K562 (cell line): ENCODE measurements at regions not wholly inside any gene's neighbourhood (a gene's known extent, or its start where the extent isn't known, plus 50 kb on each side); places are given as distances from the start of the nearest gene placed in this dataset.
A peak's percentile ranks its signal among the peaks of the same experiment; 100 is the strongest.

ENCODE experiments used
- BCOR ChIP-seq: fragments of 450-650 bp; IDR thresholded peaks from 2 replicates; pipeline ENCODE4 v1.6.1; 2016
- CBX1 ChIP-seq: sonication (generic); IDR thresholded peaks from 2 replicates; pipeline ENCODE4 v1.6.1; 2016; ENCODE audit warnings: antibody characterized with exemption, low read depth, mild to moderate bottlenecking
- CHD2 ChIP-seq: IDR thresholded peaks from 2 replicates; pipeline ENCODE4 v1.6.1; 2011; ENCODE audit warnings: low read depth, low read length
- DNMT1 ChIP-seq: fragments of 450-650 bp; IDR thresholded peaks from 2 replicates; pipeline ENCODE4 v1.6.1; 2016; ENCODE audit warnings: antibody characterized with exemption, mild to moderate bottlenecking
- DPF2 ChIP-seq: fragments of 450-650 bp; IDR thresholded peaks from 2 replicates; pipeline ENCODE4 v1.6.1; 2016
- EP300 ChIP-seq: IDR thresholded peaks from 2 replicates; pipeline ENCODE4 v1.6.1; 2012; ENCODE audit warnings: low read length, improper control_type of control experiment
- KDM1A ChIP-seq, 2 experiments: fragments of 450-650 bp; IDR thresholded peaks; 2 replicates each; pipeline ENCODE4 v1.6.1; 2016; ENCODE audit warnings: mild to moderate bottlenecking in 2 of 2
- KDM4B ChIP-seq, 2 experiments: fragments of 450-650 bp in 1 of 2; sonication (generic) in 1 of 2; IDR thresholded peaks; 2 replicates each; pipeline ENCODE4 v1.6.1; 2016 to 2017; ENCODE audit warnings: borderline replicate concordance in 2 of 2, antibody characterized with exemption in 1 of 2, low read depth in 1 of 2, mild to moderate bottlenecking in 1 of 2
- MAFK ChIP-seq: IDR thresholded peaks from 2 replicates; pipeline ENCODE4 v1.6.1; 2011; ENCODE audit warnings: low read length, improper control_type of control experiment
- NCOR1 ChIP-seq: fragments of 450-650 bp; IDR thresholded peaks from 2 replicates; pipeline ENCODE4 v1.6.1; 2016; ENCODE audit warnings: mild to moderate bottlenecking, moderate library complexity
- NFE2L1 ChIP-seq: fragments of 450-650 bp; IDR thresholded peaks from 2 replicates; pipeline ENCODE4 v1.6.1; 2016; ENCODE audit warnings: missing genetic modification characterization, low read depth, mild to moderate bottlenecking, missing compliant biosample characterization, moderate library complexity, borderline replicate concordance
- PPARD ChIP-seq: fragments of 250-450 bp; sonication (Bioruptor Pico); IDR thresholded peaks from 2 replicates; pipeline ENCODE4 v1.8.0; 2022; ENCODE audit warnings: inconsistent platforms, mild to moderate bottlenecking, moderate library complexity
- SOX6 ChIP-seq: fragments of 450-650 bp; IDR thresholded peaks from 2 replicates; pipeline ENCODE4 v1.6.1; 2014; ENCODE audit warnings: mild to moderate bottlenecking
- SPI1 ChIP-seq: IDR thresholded peaks from 2 replicates; pipeline ENCODE4 v1.6.1; 2011; ENCODE audit warnings: low read depth, low read length, control low read depth, borderline replicate concordance
- TEAD4 ChIP-seq, 2 experiments: sonication (generic) in 1 of 2; formaldehyde crosslinking in 1 of 2; IDR thresholded peaks; 2 replicates each; pipeline versions ENCODE4 v1.6.1 to v1.8.0; 2012 to 2022; ENCODE audit warnings: borderline replicate concordance in 1 of 2, inconsistent platforms in 1 of 2, low read length in 1 of 2, mild to moderate bottlenecking in 1 of 2, missing genetic modification reagents in 1 of 2
- ZNF324 ChIP-seq: fragments of 250-450 bp; sonication (Bioruptor Pico); IDR thresholded peaks from 2 replicates; pipeline ENCODE4 v1.4.0; 2020; ENCODE audit warnings: mild to moderate bottlenecking
- ZNF408 ChIP-seq: fragments of 250-450 bp; sonication (Bioruptor Pico); IDR thresholded peaks from 2 replicates; pipeline ENCODE4 v1.4.0; 2020; ENCODE audit warnings: low read depth, mild to moderate bottlenecking, moderate library complexity
- ZNF431 ChIP-seq: sonication (generic); formaldehyde crosslinking; IDR thresholded peaks from 2 replicates; pipeline ENCODE4 v1.8.0; 2022; ENCODE audit warnings: mild to moderate bottlenecking, missing genetic modification reagents
- ZNF444 ChIP-seq: fragments of 250-450 bp; sonication (Bioruptor Pico); IDR thresholded peaks from 2 replicates; pipeline ENCODE4 v1.4.0; 2020; ENCODE audit warnings: mild to moderate bottlenecking, moderate library complexity
- ZNF445 ChIP-seq: fragments of 250-450 bp; sonication (Bioruptor Pico); IDR thresholded peaks from 2 replicates; pipeline ENCODE4 v1.4.0; 2020; ENCODE audit warnings: low read depth, mild to moderate bottlenecking, moderate library complexity
- ZNF57 ChIP-seq: fragments of 450-650 bp; formaldehyde crosslinking; IDR thresholded peaks from 2 replicates; pipeline ENCODE4 v1.4.0; 2020; ENCODE audit warnings: mild to moderate bottlenecking, moderate library complexity
- ZNF696 ChIP-seq: fragments of 250-450 bp; sonication (Bioruptor Pico); conservative IDR thresholded peaks from 2 replicates; pipeline ENCODE4 v1.4.0; 2020; ENCODE audit warnings: mild to moderate bottlenecking, moderate library complexity
- ZNF717 ChIP-seq: fragments of 250-450 bp; sonication (Bioruptor Pico); IDR thresholded peaks from 2 replicates; pipeline ENCODE4 v1.5.0; 2021
- TF ChIP-seq, protein P1 (sequence below): fragments of 250-450 bp; sonication (Bioruptor Pico); IDR thresholded peaks from 2 replicates; pipeline ENCODE4 v1.9.0; 2021; ENCODE audit warnings: mild to moderate bottlenecking
- TF ChIP-seq, protein P2 (sequence below): fragments of 450-650 bp; conservative IDR thresholded peaks from 2 replicates; pipeline ENCODE4 v1.6.1; 2016; ENCODE audit warnings: missing genetic modification characterization, low read depth, mild to moderate bottlenecking, missing compliant biosample characterization, moderate library complexity
- TF ChIP-seq, protein P3 (sequence below): IDR thresholded peaks from 2 replicates; pipeline ENCODE4 v1.6.1; 2011; ENCODE audit warnings: borderline replicate concordance, low read depth, mild to moderate bottlenecking, moderate library complexity, low read length; ENCODE audit not compliant: insufficient read depth, poor library complexity, severe bottlenecking
- TF ChIP-seq, protein P4 (sequence below), 2 experiments: fragments of 450-650 bp in 1 of 2; sonication (generic) in 1 of 2; formaldehyde crosslinking in 1 of 2; IDR thresholded peaks in 1 of 2; conservative IDR thresholded peaks in 1 of 2; 2 replicates each; pipeline versions ENCODE4 v1.6.1 to v1.8.1; 2016 to 2023; ENCODE audit warnings: mild to moderate bottlenecking in 2 of 2, moderate library complexity in 2 of 2, inconsistent platforms in 1 of 2, missing genetic modification reagents in 1 of 2

DNA sequence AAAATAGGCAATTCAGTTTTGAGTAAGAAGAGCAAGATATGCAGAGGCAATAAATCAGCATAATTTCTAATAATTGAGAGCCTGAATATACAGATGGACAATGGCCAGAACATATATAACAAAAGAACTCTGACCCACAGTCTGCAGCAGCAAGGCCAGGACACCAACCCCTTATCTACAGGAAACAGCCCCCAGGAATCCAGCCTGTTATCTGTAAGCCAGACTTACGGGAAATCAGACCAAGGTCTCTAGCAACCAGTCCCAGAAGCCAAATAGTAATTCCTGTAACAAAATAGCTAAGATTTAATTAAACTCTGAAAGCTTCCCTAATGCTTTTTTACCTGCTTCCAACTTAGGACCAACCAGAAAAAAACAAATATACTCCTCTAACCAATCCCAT lies 434.5 kb upstream of the GYPC start (continued):
- TF ChIP-seq ZNF431, result no peak
- TF ChIP-seq ZNF444 (CRISPR knock-in tag), result no peak
- no peak for TF ChIP-seq ZNF696
- TF ChIP-seq, protein P1, sequence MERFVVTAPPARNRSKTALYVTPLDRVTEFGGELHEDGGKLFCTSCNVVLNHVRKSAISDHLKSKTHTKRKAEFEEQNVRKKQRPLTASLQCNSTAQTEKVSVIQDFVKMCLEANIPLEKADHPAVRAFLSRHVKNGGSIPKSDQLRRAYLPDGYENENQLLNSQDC (CRISPR knock-in tag), result no peak
- peak; percentile 56; the same call in 1 of the 2 replicates for TF ChIP-seq DPF2
- no peak for TF ChIP-seq ZNF408 (CRISPR knock-in tag)
- TF ChIP-seq CBX1, result no peak
- no peak for TF ChIP-seq MAFK
- TF ChIP-seq NCOR1, result peak; percentile 62
- TF ChIP-seq EP300, result peak; percentile 60; the same call in 1 of the 2 replicates
- TF ChIP-seq, protein P2, sequence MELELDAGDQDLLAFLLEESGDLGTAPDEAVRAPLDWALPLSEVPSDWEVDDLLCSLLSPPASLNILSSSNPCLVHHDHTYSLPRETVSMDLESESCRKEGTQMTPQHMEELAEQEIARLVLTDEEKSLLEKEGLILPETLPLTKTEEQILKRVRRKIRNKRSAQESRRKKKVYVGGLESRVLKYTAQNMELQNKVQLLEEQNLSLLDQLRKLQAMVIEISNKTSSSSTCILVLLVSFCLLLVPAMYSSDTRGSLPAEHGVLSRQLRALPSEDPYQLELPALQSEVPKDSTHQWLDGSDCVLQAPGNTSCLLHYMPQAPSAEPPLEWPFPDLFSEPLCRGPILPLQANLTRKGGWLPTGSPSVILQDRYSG (tag), result no peak
- TF ChIP-seq ZNF445 (CRISPR knock-in tag), result no peak
- TF ChIP-seq KDM1A (IDR thresholded peaks at IDR 0.05), result peak; percentile 84 to 86; a peak in 3 of 4 replicates
- TF ChIP-seq KDM4B (IDR thresholded peaks at IDR 0.05; ENCODE audit: borderline replicate concordance in 2 of 2, low read depth in 1 of 2), result no peak
- no peak for TF ChIP-seq PPARD (CRISPR knock-in tag)
- TF ChIP-seq SOX6, result peak; percentile 23; the same call in 1 of the 2 replicates
- TF ChIP-seq SPI1, result no peak
- no peak for TF ChIP-seq CHD2
- TF ChIP-seq ZNF324, result no peak
- TF ChIP-seq, protein P3, sequence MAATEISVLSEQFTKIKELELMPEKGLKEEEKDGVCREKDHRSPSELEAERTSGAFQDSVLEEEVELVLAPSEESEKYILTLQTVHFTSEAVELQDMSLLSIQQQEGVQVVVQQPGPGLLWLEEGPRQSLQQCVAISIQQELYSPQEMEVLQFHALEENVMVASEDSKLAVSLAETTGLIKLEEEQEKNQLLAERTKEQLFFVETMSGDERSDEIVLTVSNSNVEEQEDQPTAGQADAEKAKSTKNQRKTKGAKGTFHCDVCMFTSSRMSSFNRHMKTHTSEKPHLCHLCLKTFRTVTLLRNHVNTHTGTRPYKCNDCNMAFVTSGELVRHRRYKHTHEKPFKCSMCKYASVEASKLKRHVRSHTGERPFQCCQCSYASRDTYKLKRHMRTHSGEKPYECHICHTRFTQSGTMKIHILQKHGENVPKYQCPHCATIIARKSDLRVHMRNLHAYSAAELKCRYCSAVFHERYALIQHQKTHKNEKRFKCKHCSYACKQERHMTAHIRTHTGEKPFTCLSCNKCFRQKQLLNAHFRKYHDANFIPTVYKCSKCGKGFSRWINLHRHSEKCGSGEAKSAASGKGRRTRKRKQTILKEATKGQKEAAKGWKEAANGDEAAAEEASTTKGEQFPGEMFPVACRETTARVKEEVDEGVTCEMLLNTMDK, result no peak
- TF ChIP-seq BCOR, result no peak
- no peak for TF ChIP-seq ZNF57 (CRISPR knock-in tag)
- no peak for TF ChIP-seq DNMT1
- TF ChIP-seq ZNF717, result no peak
- TF ChIP-seq, protein P4, sequence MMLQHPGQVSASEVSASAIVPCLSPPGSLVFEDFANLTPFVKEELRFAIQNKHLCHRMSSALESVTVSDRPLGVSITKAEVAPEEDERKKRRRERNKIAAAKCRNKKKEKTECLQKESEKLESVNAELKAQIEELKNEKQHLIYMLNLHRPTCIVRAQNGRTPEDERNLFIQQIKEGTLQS (IDR thresholded peaks at IDR 0.05), result no peak
- TF ChIP-seq, protein P4 (CRISPR knock-in tag; conservative IDR thresholded peaks at IDR 0.05), result no peak
- TF ChIP-seq TEAD4 (IDR thresholded peaks at IDR 0.05; ENCODE audit: low read length), result peak; percentile 76
- no peak for TF ChIP-seq TEAD4 (CRISPR knock-in tag; IDR thresholded peaks at IDR 0.05; ENCODE audit: borderline replicate concordance)
- TF ChIP-seq NFE2L1 (tag), result no peak
